ENCODE measurements at regions not wholly inside any gene's neighbourhood (a gene's known extent, or its start where the extent isn't known, plus 50 kb on each side); places are given as distances from the start of the nearest gene placed in this dataset.

DNA sequence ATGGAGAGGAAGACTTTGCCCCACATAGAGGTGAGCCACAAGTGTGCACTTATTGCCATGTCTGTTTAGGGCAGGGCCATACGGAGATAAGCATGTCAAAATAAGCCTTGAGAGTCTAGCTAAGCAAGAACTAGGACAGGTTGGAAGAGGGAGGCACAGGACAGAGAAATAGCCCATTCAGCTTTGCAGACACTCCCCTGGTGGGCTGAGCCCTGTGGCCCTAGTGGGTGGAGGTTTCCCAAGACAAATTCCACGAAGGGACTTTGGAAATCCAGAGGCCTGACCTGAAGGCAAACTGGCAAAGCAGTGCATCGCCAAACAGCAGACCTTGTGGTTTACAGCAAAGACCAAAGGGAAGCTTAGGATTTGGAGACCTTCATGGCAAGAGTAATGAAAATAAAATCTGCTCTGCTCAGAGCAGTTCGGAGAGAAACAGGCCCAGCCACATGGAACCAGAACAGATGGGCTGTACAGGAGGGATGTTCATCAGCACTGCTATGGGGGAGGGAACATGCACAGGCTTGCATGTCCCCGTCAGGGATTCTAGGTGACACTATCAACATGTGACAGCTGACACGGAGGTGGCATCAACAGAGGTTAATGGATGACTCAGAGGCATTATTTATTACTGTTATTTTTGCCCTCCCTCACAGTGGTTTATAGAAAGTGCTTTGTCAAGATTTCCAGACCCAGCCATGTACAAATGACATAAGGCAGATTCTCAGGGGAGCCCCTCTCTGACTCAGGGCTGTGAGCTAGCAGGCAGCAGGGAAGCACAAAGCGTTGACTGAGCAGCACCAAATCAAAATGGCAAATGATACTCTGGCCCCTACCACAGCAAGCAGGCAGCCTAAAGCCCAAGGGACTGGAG, 90.1 kb upstream of the IRF2BP2 start (continued):
- TF ChIP-seq, protein P1, sequence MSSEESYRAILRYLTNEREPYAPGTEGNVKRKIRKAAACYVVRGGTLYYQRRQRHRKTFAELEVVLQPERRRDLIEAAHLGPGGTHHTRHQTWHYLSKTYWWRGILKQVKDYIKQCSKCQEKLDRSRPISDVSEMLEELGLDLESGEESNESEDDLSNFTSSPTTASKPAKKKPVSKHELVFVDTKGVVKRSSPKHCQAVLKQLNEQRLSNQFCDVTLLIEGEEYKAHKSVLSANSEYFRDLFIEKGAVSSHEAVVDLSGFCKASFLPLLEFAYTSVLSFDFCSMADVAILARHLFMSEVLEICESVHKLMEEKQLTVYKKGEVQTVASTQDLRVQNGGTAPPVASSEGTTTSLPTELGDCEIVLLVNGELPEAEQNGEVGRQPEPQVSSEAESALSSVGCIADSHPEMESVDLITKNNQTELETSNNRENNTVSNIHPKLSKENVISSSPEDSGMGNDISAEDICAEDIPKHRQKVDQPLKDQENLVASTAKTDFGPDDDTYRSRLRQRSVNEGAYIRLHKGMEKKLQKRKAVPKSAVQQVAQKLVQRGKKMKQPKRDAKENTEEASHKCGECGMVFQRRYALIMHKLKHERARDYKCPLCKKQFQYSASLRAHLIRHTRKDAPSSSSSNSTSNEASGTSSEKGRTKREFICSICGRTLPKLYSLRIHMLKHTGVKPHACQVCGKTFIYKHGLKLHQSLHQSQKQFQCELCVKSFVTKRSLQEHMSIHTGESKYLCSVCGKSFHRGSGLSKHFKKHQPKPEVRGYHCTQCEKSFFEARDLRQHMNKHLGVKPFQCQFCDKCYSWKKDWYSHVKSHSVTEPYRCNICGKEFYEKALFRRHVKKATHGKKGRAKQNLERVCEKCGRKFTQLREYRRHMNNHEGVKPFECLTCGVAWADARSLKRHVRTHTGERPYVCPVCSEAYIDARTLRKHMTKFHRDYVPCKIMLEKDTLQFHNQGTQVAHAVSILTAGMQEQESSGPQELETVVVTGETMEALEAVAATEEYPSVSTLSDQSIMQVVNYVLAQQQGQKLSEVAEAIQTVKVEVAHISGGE (tag by site-specific recombination; conservative IDR thresholded peaks at IDR 0.05; ENCODE audit: low read depth) = 0 out of 2 replicates have a peak, but pooled peaks have one; percentile 19
- TF ChIP-seq ZBTB20 (tag by site-specific recombination; IDR thresholded peaks at IDR 0.05) (peak; percentile 95), ZNF138 (tag by site-specific recombination; IDR thresholded peaks at IDR 0.05; ENCODE audit: borderline replicate concordance) (no peak), PRDM4 (tag by site-specific recombination; IDR thresholded peaks at IDR 0.05) (no peak), ZNF626 (tag by site-specific recombination; IDR thresholded peaks at IDR 0.05) (0 out of 2 replicates have a peak, but pooled peaks have one; percentile 78), ZNF280D (tag by site-specific recombination; IDR thresholded peaks at IDR 0.05) (peak; percentile 96), YY1 (tag by site-specific recombination; IDR thresholded peaks at IDR 0.05) (no peak), ZNF768 (tag by site-specific recombination; IDR thresholded peaks at IDR 0.05) (peak; percentile 99; the same call in 1 of the 2 replicates), ZNF174 (tag by site-specific recombination; IDR thresholded peaks at IDR 0.05) (no peak), ZNF664 (tag by site-specific recombination; IDR thresholded peaks at IDR 0.05) (peak; percentile 60), ZNF157 (tag by site-specific recombination; IDR thresholded peaks at IDR 0.05) (0 out of 2 replicates have a peak, but pooled peaks have one; percentile 22), KLF1 (tag by site-specific recombination; IDR thresholded peaks at IDR 0.05) (peak; percentile 42; the same call in 1 of the 2 replicates), ZNF449 (tag by site-specific recombination; IDR thresholded peaks at IDR 0.05) (peak; percentile 88), KLF8 (tag by site-specific recombination; IDR thresholded peaks at IDR 0.05) (peak; percentile 98), ZNF530 (tag by site-specific recombination; IDR thresholded peaks at IDR 0.05; ENCODE audit: low read depth) (no peak), KLF10 (tag by site-specific recombination; IDR thresholded peaks at IDR 0.05) (peak; percentile 96), HOXC10 (CRISPR knock-in tag; IDR thresholded peaks at IDR 0.05) (no peak), ZNF561 (tag by site-specific recombination; IDR thresholded peaks at IDR 0.05; ENCODE audit: borderline replicate concordance) (peak; percentile 98), ZNF48 (tag by site-specific recombination; IDR thresholded peaks at IDR 0.05) (no peak), ZNF785 (tag by site-specific recombination; IDR thresholded peaks at IDR 0.05) (peak; percentile 37; the same call in 1 of the 2 replicates), ZNF350 (tag by site-specific recombination; IDR thresholded peaks at IDR 0.05) (no peak), ZNF239 (tag by site-specific recombination; IDR thresholded peaks at IDR 0.05) (no peak), MYNN (tag by site-specific recombination; IDR thresholded peaks at IDR 0.05; ENCODE audit: borderline replicate concordance) (no peak), ZNF670 (tag by site-specific recombination; IDR thresholded peaks at IDR 0.05; ENCODE audit: low read depth) (no peak), ZNF473 (tag by site-specific recombination; IDR thresholded peaks at IDR 0.05) (no peak), MZF1 (tag by site-specific recombination; IDR thresholded peaks at IDR 0.05; ENCODE audit: borderline replicate concordance) (peak; percentile 79; the same call in 1 of the 2 replicates)
- TF ChIP-seq, protein P2, sequence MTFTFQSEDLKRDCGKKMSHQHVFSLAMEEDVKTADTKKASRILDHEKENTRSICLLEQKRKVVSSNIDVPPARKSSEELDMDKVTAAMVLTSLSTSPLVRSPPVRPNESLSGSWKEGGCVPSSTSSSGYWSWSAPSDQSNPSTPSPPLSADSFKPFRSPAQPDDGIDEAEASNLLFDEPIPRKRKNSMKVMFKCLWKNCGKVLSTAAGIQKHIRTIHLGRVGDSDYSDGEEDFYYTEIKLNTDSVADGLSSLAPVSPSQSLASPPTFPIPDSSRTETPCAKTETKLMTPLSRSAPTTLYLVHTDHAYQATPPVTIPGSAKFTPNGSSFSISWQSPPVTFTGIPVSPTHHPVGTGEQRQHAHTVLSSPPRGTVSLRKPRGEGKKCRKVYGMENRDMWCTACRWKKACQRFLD (tag by site-specific recombination; IDR thresholded peaks at IDR 0.05) = no peak

All from HEK293 (cell line).